HepG2 (cell line): ENCODE measurements at regions not wholly inside any gene's neighbourhood (a gene's known extent, or its start where the extent isn't known, plus 50 kb on each side); places are given as distances from the start of the nearest gene placed in this dataset.
A peak's percentile ranks its signal among the peaks of the same experiment; 100 is the strongest.

Source experiments
- ATAC-seq: fragments of 200-7000 bp; cut with Tn5 transposase; 3 replicates; pipeline ENCODE4 v1.9.1; 2020; ENCODE audit warnings: mild to moderate bottlenecking, moderate library complexity
- BruUV-seq: library from RNA; stranded (reverse); fragments of 400-500 nt; replicated peaks from 2 replicates; lab custom pipeline; 2021; lab: Mats Ljungman, UMichigan
- CTCF ChIA-PET: fragments of 300-600 bp; formaldehyde crosslinking; extraction: SDS; loops from one replicate; lab custom pipeline; 2021; ENCODE audit warnings: low total read pairs, inconsistent platforms, low intra/inter-chr PET ratio; lab: Yijun Ruan, JAX
- POLR2A ChIA-PET: fragments of 350-600 bp; sonication (Branson Sonifier 250); formaldehyde crosslinking; loops from one replicate; lab custom pipeline; 2020; ENCODE audit warnings: antibody characterized with exemption, inconsistent platforms; lab: Yijun Ruan, JAX
- DNase-seq: peaks from one replicate; pipeline ENCODE4 v3.0.0-alpha.2; 2015; ENCODE audit warnings: low spot score
- FAIRE-seq: peaks from 3 replicates; lab custom pipeline; 2011; peaks lifted over from hg19 to GRCh38; lab: Jason Lieb, UNC
- H2AFZ ChIP-seq: one replicate; pipeline ENCODE4 v1.6.1; 2011; ENCODE audit warnings: low read length, inconsistent platforms
- H3K27ac ChIP-seq: fragments of 300-600 bp; 3 replicates; pipeline ENCODE4 v1.8.0; 2011; ENCODE audit warnings: mixed run types, mild to moderate bottlenecking, mixed read lengths, low read length, inconsistent platforms; ENCODE audit not compliant: insufficient read depth; ENCODE audit errors: extremely low read length
- H3K27me3 ChIP-seq, 2 experiments: fragments of 200-600 bp in 1 of 2; 2 replicates in 1 of 2; 3 replicates in 1 of 2; pipeline versions ENCODE4 v1.6.0 to v1.8.0; 2011; ENCODE audit warnings: low read length in 2 of 2, mild to moderate bottlenecking in 2 of 2, moderate library complexity in 2 of 2, inconsistent platforms in 1 of 2; ENCODE audit not compliant: insufficient read depth in 2 of 2, control insufficient read depth in 1 of 2
- H3K36me3 ChIP-seq, 2 experiments: fragments of 200-600 bp in 1 of 2; replicated peaks in 1 of 2; 2 replicates in 1 of 2; 3 replicates in 1 of 2; pipeline versions ENCODE4 v1.5.1 to v1.8.0; 2011; ENCODE audit warnings: low read length in 2 of 2, inconsistent platforms in 1 of 2; ENCODE audit not compliant: insufficient read depth in 2 of 2, control insufficient read depth in 1 of 2
- H3K4me1 ChIP-seq: 2 replicates; pipeline ENCODE4 v1.5.1; 2012; ENCODE audit warnings: low read length, inconsistent platforms; ENCODE audit not compliant: insufficient read depth
- H3K4me2 ChIP-seq: 2 replicates; pipeline ENCODE4 v1.6.0; 2011; ENCODE audit warnings: low read depth, low read length, inconsistent platforms
- H3K4me3 ChIP-seq, 3 experiments: fragments of 200-600 bp in 1 of 3; sonication (generic), shearing (Covaris generic) in 1 of 3; replicated peaks in 1 of 3; 2 replicates each; pipeline ENCODE4 v1.5.1; 2011 to 2016; ENCODE audit warnings: low read length in 3 of 3, inconsistent platforms in 2 of 3, low read depth in 2 of 3, mild to moderate bottlenecking in 2 of 3, control low read depth in 1 of 3, mixed read lengths in 1 of 3; ENCODE audit not compliant: insufficient read depth in 1 of 3
- H3K79me2 ChIP-seq: one replicate; pipeline ENCODE4 v1.6.1; 2011; ENCODE audit warnings: low read length, inconsistent platforms; ENCODE audit not compliant: insufficient read depth
- H3K9ac ChIP-seq: 2 replicates; pipeline ENCODE4 v1.6.0; 2011; ENCODE audit warnings: mild to moderate bottlenecking, low read depth, low read length, inconsistent platforms; ENCODE audit not compliant: insufficient read depth
- H3K9me3 ChIP-seq: 2 replicates; pipeline ENCODE4 v1.5.1; 2012; ENCODE audit warnings: mild to moderate bottlenecking, low read length
- H4K20me1 ChIP-seq: 2 replicates; pipeline ENCODE4 v1.6.0; 2011; ENCODE audit warnings: inconsistent platforms, mild to moderate bottlenecking, low read length, moderate library complexity; ENCODE audit not compliant: insufficient read depth
- EED ChIP-seq: sonication (generic); formaldehyde crosslinking; IDR thresholded peaks from 2 replicates; pipeline ENCODE4 v1.5.0; 2020; ENCODE audit warnings: mild to moderate bottlenecking, missing genetic modification reagents
- GATA4 ChIP-seq: sonication (generic); IDR thresholded peaks from 2 replicates; pipeline ENCODE4 v1.6.1; 2016; ENCODE audit warnings: antibody characterized with exemption, low read depth, borderline replicate concordance
- MLLT10 ChIP-seq: sonication (generic); formaldehyde crosslinking; IDR thresholded peaks from 2 replicates; pipeline ENCODE4 v1.4.0; 2020; ENCODE audit warnings: missing genetic modification reagents
- PAX8 ChIP-seq: sonication (generic); formaldehyde crosslinking; IDR thresholded peaks from 2 replicates; pipeline ENCODE4 v1.8.0; 2022; ENCODE audit warnings: mild to moderate bottlenecking, missing genetic modification reagents, borderline replicate concordance
- REPIN1 ChIP-seq: sonication (generic); formaldehyde crosslinking; IDR thresholded peaks from 2 replicates; pipeline ENCODE4 v1.8.0; 2022; ENCODE audit warnings: missing genetic modification reagents, low read depth, mild to moderate bottlenecking, borderline replicate concordance
- SNRNP70 ChIP-seq: fragments of 200-400 bp; formaldehyde crosslinking; IDR thresholded peaks from 2 replicates; pipeline ENCODE4 v1.6.1; 2017; ENCODE audit warnings: mild to moderate bottlenecking, low read depth, low read length, moderate library complexity
- ZBTB1 ChIP-seq: sonication (generic); formaldehyde crosslinking; IDR thresholded peaks from 2 replicates; pipeline ENCODE4 v1.4.0; 2020; ENCODE audit warnings: missing genetic modification reagents, borderline replicate concordance
- ZKSCAN8 ChIP-seq: IDR thresholded peaks from 2 replicates; pipeline ENCODE4 v1.6.1; 2016; ENCODE audit warnings: borderline replicate concordance, missing genetic modification reagents, missing compliant biosample characterization
- ZMAT3 ChIP-seq: sonication (generic); formaldehyde crosslinking; conservative IDR thresholded peaks from 2 replicates; pipeline ENCODE4 v1.7.0; 2021; ENCODE audit warnings: missing genetic modification reagents
- ZNF232 ChIP-seq: sonication (generic); formaldehyde crosslinking; IDR thresholded peaks from 2 replicates; pipeline ENCODE4 v1.4.0; 2020; ENCODE audit warnings: missing genetic modification reagents, borderline replicate concordance
- ZNF678 ChIP-seq: sonication (generic); formaldehyde crosslinking; IDR thresholded peaks from 2 replicates; pipeline ENCODE4 v1.4.0; 2020; ENCODE audit warnings: mild to moderate bottlenecking, missing genetic modification reagents
- WGBS: methylation state at CpG from one replicate; pipeline ENCODE4 v1.1.6; 2017; ENCODE audit warnings: low lambda C conversion rate; 5-methylcytosine and 5-hydroxymethylcytosine counted together
- in situ Hi-C: cut with HindIII; loops from 2 replicates; pipeline ENCODE4 v1.10.0; 2017; ENCODE audit warnings: low pct_unique_long_range_greater_than_20kb; ENCODE audit not compliant: extremely low pct_ligation_motif_present
- intact Hi-C: fragments of 100-400 bp; cut with micrococcal nuclease; formaldehyde crosslinking; loops from one replicate; pipeline ENCODE4 v1.10.0; 2022; ENCODE audit not compliant: unreplicated experiment
- TF ChIP-seq, protein P1 (sequence below): sonication (generic); formaldehyde crosslinking; IDR thresholded peaks from 2 replicates; pipeline ENCODE4 v1.5.0; 2020; ENCODE audit warnings: missing genetic modification reagents, mild to moderate bottlenecking, borderline replicate concordance
- TF ChIP-seq, protein P2 (sequence below): sonication (generic); formaldehyde crosslinking; IDR thresholded peaks from 2 replicates; pipeline ENCODE4 v1.5.0; 2020; ENCODE audit warnings: missing genetic modification reagents
- TF ChIP-seq, protein P3 (sequence below): sonication (generic); formaldehyde crosslinking; IDR thresholded peaks from 2 replicates; pipeline ENCODE4 v1.8.1; 2023; ENCODE audit warnings: mild to moderate bottlenecking, missing genetic modification reagents, borderline replicate concordance
- TF ChIP-seq, protein P4 (sequence below): sonication (generic); formaldehyde crosslinking; IDR thresholded peaks from 2 replicates; pipeline ENCODE4 v1.4.0; 2020; ENCODE audit warnings: mild to moderate bottlenecking, missing genetic modification reagents

DNA sequence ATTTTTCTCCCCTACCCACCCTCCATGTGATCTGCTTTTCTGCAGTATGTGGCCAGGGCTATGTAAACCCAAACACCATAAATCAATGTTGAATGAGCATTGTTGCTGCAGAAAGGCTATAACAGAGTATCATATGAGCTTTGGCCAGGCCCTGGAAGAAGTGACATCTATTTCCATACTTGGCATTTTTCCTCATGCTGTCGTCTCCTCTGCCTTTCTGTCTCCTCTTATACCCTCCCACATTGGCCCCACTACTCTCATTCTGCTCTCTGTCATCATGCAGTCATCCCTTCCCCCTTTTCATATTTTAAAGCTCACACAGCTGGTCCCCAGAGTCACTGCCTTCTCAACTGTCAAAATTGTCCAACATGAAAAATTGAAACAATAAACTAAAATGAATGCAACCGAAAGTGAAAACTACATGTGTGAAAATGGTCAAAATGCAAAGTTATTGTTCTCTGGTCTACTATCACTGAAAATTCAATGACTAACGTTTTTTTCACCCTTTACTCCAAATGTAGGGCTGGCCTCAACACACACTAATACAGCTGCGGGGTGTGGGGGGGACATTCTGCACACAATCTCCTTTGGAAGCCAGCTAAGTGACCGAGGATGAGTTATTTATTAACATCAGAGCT, 290.7 kb upstream of the TMPO start:
- in situ Hi-C loops = no loop called here
- BruUV-seq = no TSS peak
- peak overlapping the region; percentile 15; the same call in 1 of the 2 replicates for H3K4me2 ChIP-seq
- H3K4me1 ChIP-seq = peaks cover 12% of the 10 kb centered on the region; the same call in 1 of the 2 replicates
- H3K79me2 ChIP-seq = no peaks in the 10 kb centered on the region
- no peak overlapping the region for H2AFZ ChIP-seq
- intact Hi-C loops = no loop called here
- DNase-seq (no peak), ATAC-seq (peak; percentile 32; the same call in 1 of the 3 replicates), FAIRE-seq (no peak)
- H3K4me3 ChIP-seq = no peak overlapping the region
- H3K36me3 ChIP-seq = no peaks in the 10 kb centered on the region
- no peaks in the 10 kb centered on the region for H3K27me3 ChIP-seq
- ChIA-PET POLR2A (no interaction called here), CTCF (no interaction called here)
- WGBS = 10% methylated on average over 5 of the region's 5 CpGs
- H4K20me1 ChIP-seq = no peaks in the 10 kb centered on the region
- no peaks in the 10 kb centered on the region for H3K9me3 ChIP-seq
- H3K27ac ChIP-seq = no peak overlapping the region
- no peak for TF ChIP-seq EED (CRISPR knock-in tag)
- TF ChIP-seq, protein P1, sequence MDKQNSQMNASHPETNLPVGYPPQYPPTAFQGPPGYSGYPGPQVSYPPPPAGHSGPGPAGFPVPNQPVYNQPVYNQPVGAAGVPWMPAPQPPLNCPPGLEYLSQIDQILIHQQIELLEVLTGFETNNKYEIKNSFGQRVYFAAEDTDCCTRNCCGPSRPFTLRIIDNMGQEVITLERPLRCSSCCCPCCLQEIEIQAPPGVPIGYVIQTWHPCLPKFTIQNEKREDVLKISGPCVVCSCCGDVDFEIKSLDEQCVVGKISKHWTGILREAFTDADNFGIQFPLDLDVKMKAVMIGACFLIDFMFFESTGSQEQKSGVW (CRISPR knock-in tag) = no peak
- TF ChIP-seq ZKSCAN8 = no peak
- TF ChIP-seq ZMAT3 = no peak
- TF ChIP-seq, protein P2, sequence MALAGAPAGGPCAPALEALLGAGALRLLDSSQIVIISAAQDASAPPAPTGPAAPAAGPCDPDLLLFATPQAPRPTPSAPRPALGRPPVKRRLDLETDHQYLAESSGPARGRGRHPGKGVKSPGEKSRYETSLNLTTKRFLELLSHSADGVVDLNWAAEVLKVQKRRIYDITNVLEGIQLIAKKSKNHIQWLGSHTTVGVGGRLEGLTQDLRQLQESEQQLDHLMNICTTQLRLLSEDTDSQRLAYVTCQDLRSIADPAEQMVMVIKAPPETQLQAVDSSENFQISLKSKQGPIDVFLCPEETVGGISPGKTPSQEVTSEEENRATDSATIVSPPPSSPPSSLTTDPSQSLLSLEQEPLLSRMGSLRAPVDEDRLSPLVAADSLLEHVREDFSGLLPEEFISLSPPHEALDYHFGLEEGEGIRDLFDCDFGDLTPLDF = no peak
- no peak for TF ChIP-seq SNRNP70
- TF ChIP-seq ZNF678 (CRISPR knock-in tag) = no peak
- no peak for TF ChIP-seq MLLT10 (CRISPR knock-in tag)
- TF ChIP-seq, protein P3, sequence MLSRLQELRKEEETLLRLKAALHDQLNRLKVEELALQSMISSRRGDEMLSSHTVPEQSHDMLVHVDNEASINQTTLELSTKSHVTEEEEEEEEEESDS = no peak
- no peak for TF ChIP-seq REPIN1 (CRISPR knock-in tag)
- TF ChIP-seq PAX8 (CRISPR knock-in tag) = no peak
- TF ChIP-seq ZBTB1 = no peak
- TF ChIP-seq GATA4 = no peak
- no peak for TF ChIP-seq ZNF232 (CRISPR knock-in tag)
- TF ChIP-seq, protein P4, sequence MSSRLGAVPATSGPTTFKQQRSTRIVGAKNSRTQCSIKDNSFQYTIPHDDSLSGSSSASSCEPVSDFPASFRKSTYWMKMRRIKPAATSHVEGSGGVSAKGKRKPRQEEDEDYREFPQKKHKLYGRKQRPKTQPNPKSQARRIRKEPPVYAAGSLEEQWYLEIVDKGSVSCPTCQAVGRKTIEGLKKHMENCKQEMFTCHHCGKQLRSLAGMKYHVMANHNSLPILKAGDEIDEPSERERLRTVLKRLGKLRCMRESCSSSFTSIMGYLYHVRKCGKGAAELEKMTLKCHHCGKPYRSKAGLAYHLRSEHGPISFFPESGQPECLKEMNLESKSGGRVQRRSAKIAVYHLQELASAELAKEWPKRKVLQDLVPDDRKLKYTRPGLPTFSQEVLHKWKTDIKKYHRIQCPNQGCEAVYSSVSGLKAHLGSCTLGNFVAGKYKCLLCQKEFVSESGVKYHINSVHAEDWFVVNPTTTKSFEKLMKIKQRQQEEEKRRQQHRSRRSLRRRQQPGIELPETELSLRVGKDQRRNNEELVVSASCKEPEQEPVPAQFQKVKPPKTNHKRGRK = no peak
- H3K9ac ChIP-seq = no peak overlapping the region
